Gastrocnemius medialis (tissue), 4 donors: ENCODE measurements at regions not wholly inside any gene's neighbourhood (a gene's known extent, or its start where the extent isn't known, plus 50 kb on each side); places are given as distances from the start of the nearest gene placed in this dataset.

Experiments
- ATAC-seq, 2 donors: fragments of 150-250 bp; one replicate each; pipeline ENCODE4 v1.9.1; 2016
- DNase-seq, 2 donors: peaks; one replicate each; pipeline ENCODE4 v3.0.0-alpha.2; 2019
- H3K27ac ChIP-seq, 4 donors: fragments of 200-600 bp; sonication (generic); 1 replicate in 1 of 4; 2 replicates in 3 of 4; pipeline ENCODE4 v1.5.1; 2016 to 2018; ENCODE audit warnings: mild to moderate bottlenecking in 2 of 4, moderate library complexity in 1 of 4
- H3K27me3 ChIP-seq, 3 donors: fragments of 200-600 bp; sonication (generic) in 2 of 3; 1 replicate in 1 of 3; 2 replicates in 2 of 3; pipeline versions ENCODE4 v1.5.1 to v1.6.0; 2016 to 2019; ENCODE audit warnings: mild to moderate bottlenecking in 1 of 3, moderate library complexity in 1 of 3
- H3K36me3 ChIP-seq, 2 donors: fragments of 200-600 bp; sonication (generic) in 1 of 2; one replicate each; pipeline ENCODE4 v1.5.1; 2017 to 2018
- H3K4me1 ChIP-seq, 2 donors: fragments of 200-600 bp; sonication (generic) in 1 of 2; one replicate each; pipeline ENCODE4 v1.5.1; 2016 to 2017; ENCODE audit warnings: mild to moderate bottlenecking in 2 of 2
- H3K4me3 ChIP-seq, 4 donors: fragments of 200-600 bp; sonication (generic) in 3 of 4; 1 replicate in 1 of 4; 2 replicates in 3 of 4; pipeline ENCODE4 v1.5.1; 2016 to 2019; ENCODE audit warnings: mild to moderate bottlenecking in 2 of 4
- H3K9me3 ChIP-seq, 3 donors: fragments of 200-600 bp; sonication (generic) in 2 of 3; 1 replicate in 1 of 3; 2 replicates in 2 of 3; pipeline ENCODE4 v1.5.1; 2016 to 2019
- POLR2A ChIP-seq, 2 donors: fragments of 450-650 bp; IDR thresholded peaks; one replicate each; pipeline ENCODE4 v1.6.1; 2017; ENCODE audit warnings: antibody characterized with exemption in 2 of 2, mild to moderate bottlenecking in 2 of 2, moderate library complexity in 2 of 2
- in situ Hi-C, 4 donors: fragments of 200-750 bp; cut with MboI; loops; one replicate each; pipeline versions ENCODE4 v1.15.0 to v1.8.0; 2017; ENCODE audit warnings: low sequenced_read_pairs in 4 of 4
- intact Hi-C: fragments of 100-400 bp; cut with DNase I; formaldehyde crosslinking; loops from one replicate; pipeline ENCODE4 v1.15.1; 2023; ENCODE audit warnings: low total_unique reads
- TF ChIP-seq, protein P1 (sequence below), 5 experiments: fragments of 450-650 bp in 3 of 5; fragments of 200-600 bp in 2 of 5; sonication (generic) in 2 of 5; IDR thresholded peaks in 4 of 5; conservative IDR thresholded peaks in 1 of 5; 1 replicate in 4 of 5; 2 replicates in 1 of 5; pipeline ENCODE4 v1.5.1; 2016 to 2019; ENCODE audit warnings: antibody characterized with exemption in 5 of 5, mild to moderate bottlenecking in 3 of 5, moderate library complexity in 3 of 5

DNA sequence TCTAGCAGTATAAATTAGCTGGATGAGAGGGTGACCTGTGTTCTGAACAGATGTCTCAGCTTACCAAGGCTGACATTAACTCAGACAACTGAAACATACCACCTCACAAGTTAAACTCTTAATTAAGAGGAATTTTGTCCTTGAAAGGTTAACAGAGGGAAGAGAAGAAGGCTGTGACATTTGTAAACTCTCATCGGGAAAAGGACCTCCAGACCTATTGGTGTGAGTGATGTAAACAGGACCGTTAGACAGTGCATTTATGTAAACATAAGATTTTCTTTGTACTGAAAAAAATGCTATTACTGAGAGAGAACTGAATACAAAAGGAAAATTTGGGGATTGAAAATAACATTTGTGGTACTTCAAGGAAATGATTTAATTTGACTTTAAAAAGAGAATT is 308.4 kb upstream of the DIAPH2 start:
- intact Hi-C loops (no loop called here), in situ Hi-C loops (no loop called here)
- no peak overlapping the region for H3K4me3 ChIP-seq
- peaks cover 0 to 5% of the 10 kb centered on the region in 2 donors for H3K4me1 ChIP-seq
- H3K36me3 ChIP-seq: no peaks in the 10 kb centered on the region
- no peaks in the 10 kb centered on the region for H3K27me3 ChIP-seq
- TF ChIP-seq POLR2A (IDR thresholded peaks at IDR 0.05): no peak
- TF ChIP-seq, protein P1, sequence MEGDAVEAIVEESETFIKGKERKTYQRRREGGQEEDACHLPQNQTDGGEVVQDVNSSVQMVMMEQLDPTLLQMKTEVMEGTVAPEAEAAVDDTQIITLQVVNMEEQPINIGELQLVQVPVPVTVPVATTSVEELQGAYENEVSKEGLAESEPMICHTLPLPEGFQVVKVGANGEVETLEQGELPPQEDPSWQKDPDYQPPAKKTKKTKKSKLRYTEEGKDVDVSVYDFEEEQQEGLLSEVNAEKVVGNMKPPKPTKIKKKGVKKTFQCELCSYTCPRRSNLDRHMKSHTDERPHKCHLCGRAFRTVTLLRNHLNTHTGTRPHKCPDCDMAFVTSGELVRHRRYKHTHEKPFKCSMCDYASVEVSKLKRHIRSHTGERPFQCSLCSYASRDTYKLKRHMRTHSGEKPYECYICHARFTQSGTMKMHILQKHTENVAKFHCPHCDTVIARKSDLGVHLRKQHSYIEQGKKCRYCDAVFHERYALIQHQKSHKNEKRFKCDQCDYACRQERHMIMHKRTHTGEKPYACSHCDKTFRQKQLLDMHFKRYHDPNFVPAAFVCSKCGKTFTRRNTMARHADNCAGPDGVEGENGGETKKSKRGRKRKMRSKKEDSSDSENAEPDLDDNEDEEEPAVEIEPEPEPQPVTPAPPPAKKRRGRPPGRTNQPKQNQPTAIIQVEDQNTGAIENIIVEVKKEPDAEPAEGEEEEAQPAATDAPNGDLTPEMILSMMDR (IDR thresholded peaks at IDR 0.05 in 4 of 5, conservative IDR thresholded peaks at IDR 0.05 in 1 of 5): no peak
- ATAC-seq: no peak
- H3K9me3 ChIP-seq: no peaks in the 10 kb centered on the region
- no peak overlapping the region for H3K27ac ChIP-seq
- no peak for DNase-seq

DNA sequence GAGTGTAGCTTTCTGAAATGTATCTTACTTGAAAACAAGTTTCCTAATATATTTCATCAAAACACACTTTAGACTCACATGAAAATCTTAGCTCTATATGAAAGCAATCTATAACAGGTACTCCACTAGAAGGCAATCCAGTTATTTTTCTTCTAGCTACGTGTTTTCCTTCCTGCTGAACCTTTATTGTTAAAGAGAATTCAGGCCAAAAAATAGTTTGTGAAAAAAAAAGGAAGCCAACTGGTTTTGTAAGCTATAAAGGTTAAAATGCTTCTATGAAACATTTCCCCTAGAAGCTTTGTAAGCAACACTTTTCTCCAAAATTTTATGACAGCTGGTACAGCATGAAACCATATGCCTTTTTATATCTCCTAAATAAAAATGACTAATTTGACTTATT is 304.7 kb upstream of the DIAPH2 start:
- ATAC-seq: no peak
- in situ Hi-C loops: no loop called here

DNA sequence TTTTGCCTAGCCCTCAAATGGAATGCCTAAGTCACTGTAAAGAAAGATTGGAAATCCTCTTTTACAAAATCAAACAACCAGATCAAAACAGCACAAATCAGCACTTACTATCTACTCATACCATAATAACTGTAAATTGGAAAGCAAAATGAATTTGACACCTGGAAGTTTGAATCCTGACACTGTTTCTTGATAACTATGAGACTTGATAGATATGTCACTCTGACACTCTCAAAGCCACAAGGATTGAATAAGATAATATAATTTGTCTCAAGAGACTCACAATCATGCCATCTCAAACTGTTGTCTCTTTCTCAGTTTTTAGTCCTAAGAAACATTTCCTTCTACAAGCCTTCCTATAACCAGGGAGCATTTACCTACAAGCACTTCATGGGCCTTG is 302.6 kb upstream of the DIAPH2 start:
- no peaks in the 10 kb centered on the region for H3K27me3 ChIP-seq
- no peaks in the 10 kb centered on the region for H3K4me1 ChIP-seq
- no peak for TF ChIP-seq POLR2A (IDR thresholded peaks at IDR 0.05)
- TF ChIP-seq, protein P1 (IDR thresholded peaks at IDR 0.05 in 4 of 5, conservative IDR thresholded peaks at IDR 0.05 in 1 of 5): no peak
- H3K4me3 ChIP-seq: no peak overlapping the region
- in situ Hi-C loops: no loop called here
- intact Hi-C loops: no loop called here
- H3K9me3 ChIP-seq: no peaks in the 10 kb centered on the region
- no peak for ATAC-seq
- no peaks in the 10 kb centered on the region for H3K36me3 ChIP-seq
- no peak overlapping the region for H3K27ac ChIP-seq
- DNase-seq: no peak

More for the DNA sequence above, 304.7 kb upstream of the DIAPH2 start:
- Histone ChIP-seq H3K27me3 (no peaks in the 10 kb centered on the region), H3K36me3 (no peaks in the 10 kb centered on the region), H3K4me1 (no peaks in the 10 kb centered on the region), H3K4me3 (no peak overlapping the region), H3K9me3 (no peaks in the 10 kb centered on the region), H3K27ac (no peak overlapping the region)
- intact Hi-C loops: no loop called here
- no peak for DNase-seq
- TF ChIP-seq, protein P1 (IDR thresholded peaks at IDR 0.05 in 4 of 5, conservative IDR thresholded peaks at IDR 0.05 in 1 of 5): no peak
- no peak for TF ChIP-seq POLR2A (IDR thresholded peaks at IDR 0.05)

DNA sequence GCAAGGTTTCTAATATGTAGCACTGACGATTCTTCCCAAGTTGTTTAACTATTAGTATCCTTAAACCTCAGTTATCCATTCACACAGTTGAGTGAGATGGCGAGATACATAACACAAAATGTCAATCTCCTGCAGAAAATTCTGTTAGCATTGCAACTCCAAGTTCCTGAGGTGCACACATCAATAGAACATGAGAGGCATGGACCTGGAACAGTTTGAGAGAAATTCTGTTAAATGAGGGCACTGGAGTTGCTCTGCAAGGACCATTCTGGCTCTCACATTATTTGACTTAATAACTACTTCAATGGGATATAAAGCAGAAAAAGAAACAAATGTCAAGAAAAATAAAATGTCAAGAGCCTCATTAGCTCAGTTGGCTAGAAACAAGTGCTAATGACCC is 301.2 kb upstream of the DIAPH2 start:
- in situ Hi-C loops: no loop called here
- Histone ChIP-seq H3K36me3 (no peaks in the 10 kb centered on the region), H3K9me3 (no peaks in the 10 kb centered on the region), H3K4me3 (no peak overlapping the region), H3K4me1 (no peaks in the 10 kb centered on the region), H3K27me3 (no peaks in the 10 kb centered on the region), H3K27ac (no peak overlapping the region)
- ATAC-seq (no peak), DNase-seq (no peak)
- intact Hi-C loops: loop anchor here (1.0 kb wide), 1 partner anchor 17 kb away; no protein-coding TSS in a partner anchor
- TF ChIP-seq, protein P1 (IDR thresholded peaks at IDR 0.05 in 4 of 5, conservative IDR thresholded peaks at IDR 0.05 in 1 of 5): no peak
- no peak for TF ChIP-seq POLR2A (IDR thresholded peaks at IDR 0.05)

DNA sequence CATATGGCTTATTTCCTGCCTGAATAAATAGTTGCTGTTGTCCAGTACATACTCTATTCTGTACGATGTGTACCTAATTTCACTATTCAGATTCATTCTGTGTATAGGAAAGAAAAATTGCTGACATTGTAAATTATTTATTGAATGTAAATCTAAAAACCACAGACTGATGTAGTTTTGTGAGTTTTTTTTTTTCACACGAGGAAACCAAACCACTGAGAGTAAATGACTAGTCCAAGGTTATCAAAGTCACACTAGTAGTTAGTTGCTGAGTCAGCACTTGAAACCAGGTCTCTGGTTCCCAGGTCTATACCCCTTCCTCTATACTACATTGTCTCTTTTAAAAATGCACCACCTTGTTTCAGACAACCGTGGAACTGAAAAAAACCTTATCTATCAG is 298.3 kb upstream of the DIAPH2 start:
- H3K9me3 ChIP-seq: no peaks in the 10 kb centered on the region
- intact Hi-C loops (no loop called here), in situ Hi-C loops (no loop called here)
- H3K36me3 ChIP-seq: no peaks in the 10 kb centered on the region
- TF ChIP-seq, protein P1 (IDR thresholded peaks at IDR 0.05 in 4 of 5, conservative IDR thresholded peaks at IDR 0.05 in 1 of 5): no peak
- no peak for TF ChIP-seq POLR2A (IDR thresholded peaks at IDR 0.05)
- no peak overlapping the region for H3K4me3 ChIP-seq
- DNase-seq (no peak), ATAC-seq (no peak)
- H3K27ac ChIP-seq: no peak overlapping the region
- H3K27me3 ChIP-seq: no peaks in the 10 kb centered on the region
- H3K4me1 ChIP-seq: no peaks in the 10 kb centered on the region
